GM19324 (cell line): ENCODE measurements at regions not wholly inside any gene's neighbourhood (a gene's known extent, or its start where the extent isn't known, plus 50 kb on each side); places are given as distances from the start of the nearest gene placed in this dataset.
A peak's percentile ranks its signal among the peaks of the same experiment; 100 is the strongest.

Experiments used
- ATAC-seq: cut with Tn5 transposase; IDR thresholded peaks from one replicate; pipeline ENCODE4 v1.9.1; 2021; ENCODE audit warnings: mild to moderate bottlenecking, moderate library complexity; ENCODE audit not compliant: unreplicated experiment, low FRiP score

DNA sequence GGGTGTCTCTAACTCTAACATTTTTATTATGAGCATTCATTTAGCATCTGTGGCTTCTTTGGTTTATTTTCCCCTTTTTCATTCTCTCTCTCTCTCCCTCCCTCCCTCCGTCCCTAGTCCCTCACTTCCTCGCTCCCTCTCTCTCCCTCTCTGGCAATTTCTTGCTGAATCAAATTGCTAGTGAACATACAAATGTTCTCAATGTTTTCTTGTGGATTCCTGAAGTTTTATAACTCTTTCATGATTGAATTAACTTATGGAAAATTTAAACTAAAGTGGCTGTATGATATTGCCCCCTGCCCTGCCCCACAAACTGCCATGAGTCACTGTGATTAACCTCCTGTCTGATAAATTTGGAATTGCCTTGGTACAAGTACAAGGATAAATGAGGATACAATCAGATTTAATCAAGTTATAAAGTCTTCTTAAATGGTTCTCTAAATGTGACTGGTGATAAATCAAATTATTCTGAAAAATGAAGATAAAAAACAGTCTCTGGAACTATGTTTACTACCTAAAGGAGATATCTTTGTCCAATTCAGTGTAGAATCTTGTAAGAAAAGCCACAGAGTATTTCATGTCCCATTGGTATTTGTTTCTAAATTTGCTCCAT lies 143.0 kb upstream of the PDGFD start:
- no peak for ATAC-seq

DNA sequence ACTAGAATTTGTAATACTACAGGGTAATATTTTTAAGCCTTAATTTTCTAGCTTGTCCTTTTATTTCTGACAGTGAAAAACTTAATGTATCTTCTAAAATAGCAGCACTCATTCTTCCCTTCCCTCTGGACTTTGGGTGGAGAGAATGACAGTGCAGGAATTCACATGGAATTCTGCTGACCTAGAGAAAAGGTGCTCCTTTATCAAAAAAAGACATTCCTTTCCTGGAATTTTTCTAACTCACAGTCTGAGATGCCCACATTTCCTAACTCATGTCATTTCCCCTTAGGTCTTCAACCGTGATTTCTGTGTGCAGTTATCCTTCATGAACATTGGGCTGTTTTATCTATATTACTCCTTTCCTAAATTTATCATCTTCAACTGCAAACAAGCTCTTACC lies 137.8 kb upstream of the PDGFD start:
- no peak for ATAC-seq

DNA sequence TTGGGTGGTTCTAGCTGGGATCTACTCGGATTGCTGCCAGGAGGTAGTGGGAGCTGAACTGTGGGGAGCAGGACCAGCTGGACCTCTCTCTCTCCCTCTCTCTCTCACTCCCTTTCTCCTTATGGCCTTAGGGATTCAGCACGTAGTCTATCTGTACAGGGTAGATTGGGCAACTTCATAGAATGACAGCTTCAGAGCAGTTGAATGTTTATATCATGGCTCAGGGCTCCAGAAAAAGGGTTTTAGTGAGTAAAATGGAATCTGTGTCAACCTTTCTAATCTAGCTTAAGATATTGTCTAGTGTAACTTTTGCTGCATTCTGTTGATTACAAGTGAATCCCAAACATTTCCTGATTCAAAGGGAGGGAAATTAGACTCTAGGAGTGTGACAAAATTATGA lies 127.7 kb upstream of the PDGFD start:
- no peak for ATAC-seq

DNA sequence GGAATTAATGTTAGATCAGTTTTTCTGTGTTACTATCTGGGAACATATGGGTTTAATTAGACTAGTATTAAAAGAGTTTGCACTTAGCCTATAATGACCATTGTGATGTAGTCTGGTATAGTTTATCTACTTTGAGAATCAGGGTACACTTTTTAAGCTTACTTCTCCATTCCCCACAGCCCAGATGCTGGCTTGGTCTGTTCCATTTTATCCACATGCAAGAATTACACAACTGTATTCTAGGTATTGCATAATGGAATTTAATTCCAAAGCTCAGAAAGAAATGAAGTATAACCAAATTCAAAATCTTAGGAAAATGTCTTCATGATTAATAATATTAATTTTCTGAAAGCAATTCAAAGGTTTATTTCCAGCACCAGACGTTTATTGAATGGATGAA lies 122.2 kb upstream of the PDGFD start:
- ATAC-seq = no peak

DNA sequence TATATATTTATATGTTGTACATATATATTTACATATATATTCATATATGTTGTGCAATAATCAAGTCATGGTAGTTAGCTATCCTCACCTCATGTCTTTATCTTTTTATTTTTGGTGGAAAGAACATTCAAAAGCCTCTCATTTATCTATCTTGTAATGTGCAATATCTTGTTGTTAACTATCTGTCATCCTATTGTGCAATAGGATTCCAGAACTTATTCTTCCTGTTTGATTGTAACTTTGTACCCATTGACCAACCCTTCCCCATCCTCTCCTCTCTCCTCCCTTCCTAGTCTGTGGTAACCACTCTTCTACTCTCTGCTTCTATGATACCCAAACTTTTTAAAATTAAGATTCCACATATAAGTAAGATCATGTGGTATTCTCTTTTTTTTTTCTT lies 115.6 kb upstream of the PDGFD start:
- no peak for ATAC-seq

DNA sequence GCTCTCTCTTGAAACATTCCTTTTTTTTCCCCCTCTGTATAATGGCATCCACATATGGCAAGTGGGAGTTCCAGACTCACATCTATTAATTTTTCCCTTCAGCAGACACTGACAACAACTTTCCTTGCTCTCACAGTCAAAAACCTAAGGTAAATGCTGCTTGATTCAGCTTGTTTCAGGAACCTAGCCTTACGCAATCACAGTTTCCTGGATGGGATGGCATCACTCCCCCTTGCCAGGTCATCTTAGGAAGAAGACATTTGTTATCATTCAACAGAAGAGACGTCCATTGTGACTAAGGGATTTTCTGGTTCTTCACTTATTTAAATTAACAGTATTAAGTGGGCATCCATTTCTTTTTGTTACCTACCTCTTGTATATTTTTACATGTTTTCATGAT lies 112.0 kb upstream of the PDGFD start:
- ATAC-seq = no peak

DNA sequence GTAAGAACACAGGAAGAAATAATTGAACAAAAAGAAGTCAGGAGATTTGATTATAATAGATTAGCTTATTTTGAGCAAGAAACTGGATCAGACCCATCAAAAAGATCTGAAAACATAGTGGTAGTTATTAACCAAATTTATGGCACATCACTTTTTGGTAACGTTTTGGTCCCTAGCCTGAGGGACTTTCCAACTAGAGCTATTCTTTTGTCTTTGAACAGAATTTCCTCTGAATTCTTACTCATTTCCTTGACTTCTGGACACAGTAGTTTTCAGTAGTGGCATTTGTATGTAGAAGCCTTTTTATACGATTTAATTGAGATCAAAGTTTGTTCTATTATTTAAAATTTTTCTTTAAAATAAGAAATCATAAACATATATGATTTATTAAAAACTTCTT lies 96.5 kb upstream of the PDGFD start:
- ATAC-seq = no peak

DNA sequence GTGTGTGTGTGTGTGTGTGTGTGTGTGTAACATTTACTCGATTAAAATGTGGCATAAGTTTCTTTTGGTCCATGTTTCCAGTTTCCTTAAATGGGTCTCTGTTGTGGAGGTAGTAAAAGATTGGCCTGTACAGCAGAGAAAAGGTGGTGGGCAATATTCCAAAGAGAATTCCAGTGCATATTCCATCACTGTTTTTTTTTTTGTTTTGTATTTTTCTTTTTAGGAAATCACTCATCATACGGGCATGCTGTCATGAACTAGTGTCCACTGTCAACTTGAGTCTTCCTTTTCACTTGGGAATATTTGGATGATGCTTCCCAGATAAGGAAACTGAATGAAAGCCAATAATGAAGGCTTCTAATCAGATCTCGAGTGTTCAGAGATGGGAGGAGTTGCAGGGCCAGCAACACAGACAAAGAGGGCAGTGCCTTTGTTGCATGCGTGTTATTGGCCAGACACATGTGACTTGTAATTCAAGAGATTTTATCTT lies 95.2 kb upstream of the PDGFD start:
- ATAC-seq = no peak

DNA sequence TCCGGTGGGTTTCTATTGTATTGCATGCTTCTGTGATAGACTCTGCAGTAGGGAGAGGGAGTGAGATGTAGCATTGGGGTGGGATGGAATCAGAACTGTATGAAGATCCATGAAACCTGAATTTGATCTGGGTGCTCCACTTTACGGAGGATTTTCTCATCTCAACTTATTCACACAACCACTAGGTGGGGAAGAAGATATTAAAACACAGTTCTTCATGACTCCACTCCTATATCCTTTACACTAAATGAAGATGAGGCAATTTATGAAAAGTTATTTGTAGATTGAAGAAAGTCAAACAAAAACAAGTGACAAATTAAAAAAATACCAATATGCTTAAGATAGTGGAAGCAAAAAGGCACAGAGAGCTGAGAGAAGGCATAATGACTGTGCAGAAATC lies 92.6 kb upstream of the PDGFD start:
- no peak for ATAC-seq

DNA sequence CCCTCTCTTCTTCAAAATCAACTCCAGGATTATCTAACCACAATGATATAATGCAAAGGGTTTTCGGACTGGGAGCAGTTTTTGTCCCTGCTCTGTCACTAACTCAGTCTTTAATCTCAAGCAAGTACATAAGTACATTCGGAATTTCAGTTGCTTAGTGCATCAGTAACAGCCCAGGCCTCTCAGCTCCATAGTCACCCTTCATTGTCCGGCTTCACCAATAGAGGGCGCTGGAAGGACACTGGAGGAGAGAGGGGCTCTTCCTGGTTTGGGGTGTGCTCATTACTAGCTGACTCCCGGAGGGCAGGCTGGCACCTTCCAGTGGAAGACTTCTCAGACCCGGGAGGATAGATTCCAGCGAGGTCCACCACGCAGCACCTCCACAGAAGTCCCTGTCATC lies 90.4 kb upstream of the PDGFD start:
- ATAC-seq = peak; percentile 54

DNA sequence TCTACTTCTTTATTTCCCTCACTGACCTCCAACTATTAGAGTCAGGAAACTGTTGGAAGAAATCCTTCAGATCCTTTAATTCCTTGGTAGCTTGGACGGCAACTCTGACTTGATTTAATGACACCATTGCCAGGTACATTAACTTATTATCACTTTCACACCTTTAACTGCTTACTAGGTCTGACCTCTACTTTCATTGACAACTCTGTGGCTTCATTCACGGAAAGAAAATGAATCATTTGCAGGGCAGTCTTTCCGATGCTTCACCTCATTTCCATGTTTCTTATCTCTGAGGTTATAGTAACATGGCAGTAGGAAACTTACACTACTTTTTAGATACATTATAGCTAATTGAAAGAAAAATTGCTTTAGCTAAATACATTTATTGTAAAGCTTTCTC lies 82.6 kb upstream of the PDGFD start:
- no peak for ATAC-seq

DNA sequence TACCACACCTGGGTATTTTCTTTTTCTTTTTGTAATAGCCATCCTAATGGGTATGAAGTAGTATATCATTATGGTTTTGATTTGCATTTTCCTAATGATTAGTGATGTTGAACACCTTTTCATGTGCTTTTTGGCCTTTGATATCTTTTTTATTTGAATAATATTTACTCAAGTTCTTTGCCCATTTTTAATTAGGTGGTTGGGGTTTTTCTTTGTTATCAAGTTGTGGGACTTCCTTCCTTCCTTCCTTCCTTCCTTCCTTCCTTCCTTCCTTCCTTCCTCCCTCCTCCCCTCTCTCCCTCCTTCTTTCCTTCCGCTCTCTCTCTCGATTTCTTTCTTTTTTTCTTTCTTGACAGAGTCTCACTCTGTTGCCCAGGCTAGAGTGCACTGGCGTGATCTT lies 75.0 kb upstream of the PDGFD start:
- no peak for ATAC-seq

DNA sequence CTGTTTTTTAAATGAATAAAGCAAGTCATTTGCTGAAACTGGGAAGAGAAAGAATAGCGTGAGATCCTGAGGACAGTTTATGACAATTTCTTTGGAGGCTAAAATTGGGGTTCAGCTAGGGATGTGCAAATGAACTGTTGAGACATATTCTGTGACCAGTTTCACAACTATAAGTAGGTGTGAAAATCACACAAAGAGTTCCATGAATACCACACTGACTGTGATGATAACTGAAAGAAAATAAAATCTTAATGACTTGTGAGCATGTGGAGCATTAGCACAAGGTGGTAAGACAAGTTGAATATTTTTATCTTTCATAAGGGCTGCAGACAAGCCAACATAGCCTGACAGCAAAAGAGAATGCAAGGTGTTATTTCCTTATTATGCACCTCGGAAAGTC lies 61.1 kb upstream of the PDGFD start:
- ATAC-seq = no peak

DNA sequence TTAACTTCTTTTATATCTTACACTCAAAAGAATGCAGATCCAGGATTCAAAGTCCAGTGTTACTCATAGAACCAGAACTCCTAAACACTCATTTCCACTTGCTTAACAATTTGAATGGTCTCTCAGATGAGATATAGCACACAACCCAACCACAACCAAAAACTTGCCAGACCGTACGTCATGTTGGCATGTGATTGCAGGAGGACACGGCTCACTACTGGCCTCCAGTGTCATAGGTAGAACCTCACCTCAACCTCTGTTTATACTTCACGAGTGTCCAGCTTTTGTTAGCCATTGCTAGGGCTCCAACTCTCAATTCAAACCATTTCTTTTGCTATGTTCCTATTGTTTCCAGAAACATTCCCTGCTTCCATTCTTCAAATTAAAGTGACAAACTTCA lies 58.5 kb upstream of the PDGFD start:
- ATAC-seq = no peak

DNA sequence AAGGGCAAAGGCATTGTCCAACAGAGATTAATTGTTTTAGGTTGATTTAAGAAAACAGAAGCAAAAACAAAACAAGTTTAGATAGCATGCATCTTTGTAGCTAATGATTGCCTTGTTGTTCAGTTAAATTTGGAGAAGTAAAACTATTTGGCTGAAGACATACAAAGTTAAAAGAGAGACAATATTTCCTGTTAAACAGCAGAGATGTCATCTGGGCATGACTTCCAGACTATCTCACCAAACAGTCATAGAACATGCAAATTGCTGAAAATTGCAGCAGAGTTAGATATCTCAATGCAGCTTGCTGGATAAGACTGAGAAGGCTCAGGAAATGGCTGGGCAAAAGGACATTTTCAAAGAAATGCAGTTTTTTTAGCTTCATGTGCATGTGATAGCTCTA lies 57.5 kb upstream of the PDGFD start:
- ATAC-seq = no peak

DNA sequence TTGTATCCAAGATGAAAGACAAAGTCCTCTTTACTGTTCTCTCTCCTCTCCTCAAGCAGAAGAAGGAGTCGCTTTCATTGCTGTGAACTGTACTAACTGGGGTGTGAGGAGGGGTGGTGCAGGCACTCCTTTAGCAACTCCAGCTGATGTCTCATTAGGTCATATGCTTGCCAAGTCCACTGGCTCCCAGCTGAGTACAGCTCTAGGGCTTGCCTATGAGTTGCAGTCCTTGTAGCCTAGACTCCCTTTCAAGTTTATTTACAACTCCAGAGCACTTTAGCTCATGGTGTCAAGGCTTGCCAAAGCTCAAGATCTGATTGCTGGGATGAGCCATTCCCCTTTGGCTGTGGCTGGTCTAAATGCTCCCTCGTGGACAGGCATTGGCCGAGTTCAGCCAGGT lies 55.1 kb upstream of the PDGFD start:
- ATAC-seq = no peak

DNA sequence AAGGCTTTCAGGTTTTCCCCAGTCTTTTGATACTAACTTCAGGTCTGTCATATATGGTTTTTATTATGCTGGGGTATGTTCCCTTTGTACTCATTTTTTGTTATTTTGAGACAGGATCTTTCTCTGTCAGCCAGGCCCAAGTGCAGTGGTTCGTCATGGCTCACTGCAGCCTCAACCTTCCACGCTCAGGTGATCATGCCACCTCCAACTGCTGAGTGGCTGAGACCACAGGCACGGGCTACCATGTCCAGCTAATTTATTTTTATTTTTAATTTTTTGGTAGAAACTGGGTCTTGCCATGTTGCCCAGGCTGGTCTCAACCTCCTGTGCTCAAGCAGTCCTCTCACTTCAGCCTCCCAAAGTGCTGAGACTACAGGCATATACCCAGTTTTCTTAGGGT lies 50.6 kb upstream of the PDGFD start:
- ATAC-seq = no peak
